Activated T-helper 1 cell treated with anti-CD3 and anti-CD28 coated beads, Interleukin-12 subunit alpha, Interleukin-12 subunit beta, Interleukin-2, Interleukin-4 antibody, amounts not matched to agents 30 ng/mL and 10 ng/mL and 1 ng/mL, durations not matched to agents 14 hours and 24 hours and 36 hours (primary cell): ENCODE measurements at regions not wholly inside any gene's neighbourhood (a gene's known extent, or its start where the extent isn't known, plus 50 kb on each side); places are given as distances from the start of the nearest gene placed in this dataset.
"Not testable (repeated sequence)": the region's sequence is repeated elsewhere in the genome, so short reads cannot be mapped to it uniquely, and the experiment has no call there.

Source experiments
- DNase-seq: peaks from one replicate; pipeline ENCODE4 v3.0.0; 2021; ENCODE audit warnings: low spot score
- H3K27ac Mint-ChIP-seq: one replicate; pipeline ENCODE4 v1.8.0; 2021; ENCODE audit warnings: mild to moderate bottlenecking, mixed read lengths
- H3K27me3 Mint-ChIP-seq: one replicate; pipeline ENCODE4 v1.8.0; 2022; ENCODE audit warnings: mild to moderate bottlenecking, moderate library complexity, mixed read lengths; ENCODE audit not compliant: insufficient read depth
- H3K36me3 Mint-ChIP-seq: one replicate; pipeline ENCODE4 v1.8.0; 2021; ENCODE audit warnings: low read depth, mixed read lengths
- H3K4me1 Mint-ChIP-seq: one replicate; pipeline ENCODE4 v1.8.0; 2021; ENCODE audit warnings: low read depth, mixed read lengths
- H3K4me3 Mint-ChIP-seq: one replicate; pipeline ENCODE4 v1.8.0; 2021; ENCODE audit warnings: mild to moderate bottlenecking, moderate library complexity, mixed read lengths
- H3K9me3 Mint-ChIP-seq: one replicate; pipeline ENCODE4 v1.8.0; 2021; ENCODE audit warnings: mixed read lengths
- intact Hi-C: fragments of 100-400 bp; cut with micrococcal nuclease; formaldehyde crosslinking; loops from one replicate; pipeline ENCODE4 v1.15.1; 2024

GRCh38 chr13:78137404-78138142, 218.9 kb upstream of the EDNRB start:
- no peak overlapping the region for H3K27ac Mint-ChIP-seq
- H3K27me3 Mint-ChIP-seq, result peaks cover 2% of the 10 kb centered on the region
- no peaks in the 10 kb centered on the region for H3K36me3 Mint-ChIP-seq
- no peak overlapping the region for H3K4me3 Mint-ChIP-seq
- no peak for DNase-seq
- H3K9me3 Mint-ChIP-seq, result no peaks in the 10 kb centered on the region
- intact Hi-C loops, result loop anchor here (1.0 to 5.0 kb wide), 3 partner anchors 455 to 1120 kb away; no protein-coding TSS in a partner anchor
- peaks cover 5% of the 10 kb centered on the region for H3K4me1 Mint-ChIP-seq

- no peak overlapping the region for H3K4me3 Mint-ChIP-seq
- peaks cover 2% of the 10 kb centered on the region for H3K27me3 Mint-ChIP-seq
- H3K27ac Mint-ChIP-seq, result no peak overlapping the region
- H3K9me3 Mint-ChIP-seq, result no peaks in the 10 kb centered on the region
- intact Hi-C loops, result loop anchor here (1.0 to 5.0 kb wide), 3 partner anchors 455 to 1120 kb away; no protein-coding TSS in a partner anchor
- DNase-seq, result no peak
- H3K36me3 Mint-ChIP-seq, result no peaks in the 10 kb centered on the region
- peaks cover 5% of the 10 kb centered on the region for H3K4me1 Mint-ChIP-seq
Measured at GRCh38 chr13:78136966-78137365, 218.3 kb upstream of the EDNRB start.

GRCh38 chr13:78133511-78133910, 214.9 kb upstream of the EDNRB start:
- no peaks in the 10 kb centered on the region for H3K9me3 Mint-ChIP-seq
- DNase-seq, result no peak
- no peak overlapping the region for H3K4me3 Mint-ChIP-seq
- H3K27ac Mint-ChIP-seq, result no peak overlapping the region
- peaks cover 5% of the 10 kb centered on the region for H3K4me1 Mint-ChIP-seq
- H3K27me3 Mint-ChIP-seq, result peaks cover 7% of the 10 kb centered on the region
- intact Hi-C loops, result no loop called here
- no peaks in the 10 kb centered on the region for H3K36me3 Mint-ChIP-seq

- DNase-seq, result no peak
- no peak overlapping the region for H3K4me3 Mint-ChIP-seq
- H3K27ac Mint-ChIP-seq, result no peak overlapping the region
- H3K27me3 Mint-ChIP-seq, result peaks cover 7% of the 10 kb centered on the region
- no peaks in the 10 kb centered on the region for H3K9me3 Mint-ChIP-seq
- H3K4me1 Mint-ChIP-seq, result no peaks in the 10 kb centered on the region
- no peaks in the 10 kb centered on the region for H3K36me3 Mint-ChIP-seq
- intact Hi-C loops, result no loop called here
Measured at GRCh38 chr13:78131811-78132210, 213.2 kb upstream of the EDNRB start.

- peaks cover 7% of the 10 kb centered on the region for H3K27me3 Mint-ChIP-seq
- H3K4me3 Mint-ChIP-seq, result no peak overlapping the region
- intact Hi-C loops, result no loop called here
Measured at GRCh38 chr13:78131346-78131745, 212.7 kb upstream of the EDNRB start.

GRCh38 chr13:78129823-78130222, 211.2 kb upstream of the EDNRB start:
- H3K9me3 Mint-ChIP-seq, result no peaks in the 10 kb centered on the region
- H3K36me3 Mint-ChIP-seq, result no peaks in the 10 kb centered on the region
- no peak overlapping the region for H3K4me3 Mint-ChIP-seq
- H3K27me3 Mint-ChIP-seq, result peaks cover 7% of the 10 kb centered on the region
- no peak overlapping the region for H3K27ac Mint-ChIP-seq
- no peaks in the 10 kb centered on the region for H3K4me1 Mint-ChIP-seq
- intact Hi-C loops, result no loop called here
- DNase-seq, result no peak

More at GRCh38 chr13:78131346-78131745, 212.7 kb upstream of the EDNRB start:
- Mint-ChIP-seq H3K27ac (no peak overlapping the region), H3K4me1 (no peaks in the 10 kb centered on the region), H3K36me3 (no peaks in the 10 kb centered on the region), H3K9me3 (no peaks in the 10 kb centered on the region)
- no peak for DNase-seq

GRCh38 chr13:78129359-78129758, 210.7 kb upstream of the EDNRB start:
- intact Hi-C loops, result no loop called here
- Mint-ChIP-seq H3K9me3 (no peaks in the 10 kb centered on the region), H3K27ac (no peak overlapping the region), H3K36me3 (no peaks in the 10 kb centered on the region), H3K4me3 (no peak overlapping the region), H3K27me3 (peaks cover 7% of the 10 kb centered on the region), H3K4me1 (no peaks in the 10 kb centered on the region)
- no peak for DNase-seq

GRCh38 chr13:78121459-78122348, 203.1 kb upstream of the EDNRB start:
- no peak overlapping the region for H3K27ac Mint-ChIP-seq
- H3K9me3 Mint-ChIP-seq, result no peaks in the 10 kb centered on the region
- H3K4me3 Mint-ChIP-seq, result no peak overlapping the region
- no peaks in the 10 kb centered on the region for H3K36me3 Mint-ChIP-seq
- intact Hi-C loops, result loop anchor here (1.0 to 5.0 kb wide), 2 partner anchors 342 to 529 kb away; no protein-coding TSS in a partner anchor
- H3K27me3 Mint-ChIP-seq, result peaks cover 4% of the 10 kb centered on the region
- DNase-seq, result peak; percentile 6
- no peaks in the 10 kb centered on the region for H3K4me1 Mint-ChIP-seq

GRCh38 chr13:78121001-78121400, 202.4 kb upstream of the EDNRB start:
- no peaks in the 10 kb centered on the region for H3K36me3 Mint-ChIP-seq
- intact Hi-C loops, result loop anchor here (1.0 to 5.0 kb wide), 2 partner anchors 342 to 529 kb away; no protein-coding TSS in a partner anchor
- no peak for DNase-seq
- H3K4me1 Mint-ChIP-seq, result no peaks in the 10 kb centered on the region
- H3K27ac Mint-ChIP-seq, result no peak overlapping the region
- no peak overlapping the region for H3K4me3 Mint-ChIP-seq
- H3K27me3 Mint-ChIP-seq, result peaks cover 4% of the 10 kb centered on the region
- no peaks in the 10 kb centered on the region for H3K9me3 Mint-ChIP-seq

- not testable (repeated sequence) for H3K4me1 Mint-ChIP-seq, H3K27me3 Mint-ChIP-seq, H3K9me3 Mint-ChIP-seq, H3K36me3 Mint-ChIP-seq, H3K27ac Mint-ChIP-seq, H3K4me3 Mint-ChIP-seq, DNase-seq
- intact Hi-C loops, result loop anchor here (5.0 kb wide), 1 partner anchor 528 kb away; no protein-coding TSS in a partner anchor
Measured at GRCh38 chr13:78120144-78120543, 201.5 kb upstream of the EDNRB start.

GRCh38 chr13:78117070-78117469, 198.4 kb upstream of the EDNRB start:
- H3K4me3 Mint-ChIP-seq, H3K36me3 Mint-ChIP-seq, DNase-seq, H3K4me1 Mint-ChIP-seq, intact Hi-C loops, H3K27me3 Mint-ChIP-seq, H3K27ac Mint-ChIP-seq: not testable (repeated sequence)
- peaks cover 11% of the 10 kb centered on the region for H3K9me3 Mint-ChIP-seq

- H3K9me3 Mint-ChIP-seq, result no peaks in the 10 kb centered on the region
- no peaks in the 10 kb centered on the region for H3K4me1 Mint-ChIP-seq
- intact Hi-C loops, result no loop called here
- H3K4me3 Mint-ChIP-seq, result no peak overlapping the region
- DNase-seq, result no peak
- no peaks in the 10 kb centered on the region for H3K36me3 Mint-ChIP-seq
- peaks cover 2% of the 10 kb centered on the region for H3K27me3 Mint-ChIP-seq
- H3K27ac Mint-ChIP-seq, result no peak overlapping the region
Measured at GRCh38 chr13:78105656-78106055, 187.0 kb upstream of the EDNRB start.

- Mint-ChIP-seq H3K4me1 (no peaks in the 10 kb centered on the region), H3K9me3 (no peaks in the 10 kb centered on the region), H3K4me3 (no peak overlapping the region), H3K27me3 (no peaks in the 10 kb centered on the region), H3K36me3 (no peaks in the 10 kb centered on the region), H3K27ac (no peak overlapping the region)
- intact Hi-C loops, result no loop called here
- no peak for DNase-seq
Measured at GRCh38 chr13:78103936-78104335, 185.3 kb upstream of the EDNRB start.
